ENCODE measurements at regions not wholly inside any gene's neighbourhood (a gene's known extent, or its start where the extent isn't known, plus 50 kb on each side); places are given as distances from the start of the nearest gene placed in this dataset.

GRCh38 chr13:67632590-67632989 is 402.5 kb upstream of the PCDH9 start:
- Histone ChIP-seq H3K36me3 (ENCODE audit: insufficient read depth, low read length, poor library complexity, severe bottlenecking) (no peaks in the 10 kb centered on the region), H3K9me3 (ENCODE audit: low read depth, low read length, poor library complexity, severe bottlenecking) (no peaks in the 10 kb centered on the region), H3K27ac (ENCODE audit: low read depth, low read length, poor library complexity, severe bottlenecking) (peak overlapping the region; percentile 13), H3K4me1 (ENCODE audit: insufficient read depth, low read length, poor library complexity, severe bottlenecking) (peaks cover 28% of the 10 kb centered on the region), H3K27me3 (replicated peaks; ENCODE audit: insufficient read depth, low read depth, low read length, poor library complexity) (no peaks in the 10 kb centered on the region), H3K4me3 (ENCODE audit: low read depth, low read length, poor library complexity, severe bottlenecking) (no peak overlapping the region)
- intact Hi-C loops (cut with micrococcal nuclease; ENCODE audit: unreplicated experiment), result loop anchor here (5.0 kb wide), 1 partner anchor 105 kb away; no protein-coding TSS in a partner anchor
- TF ChIP-seq CTCF (conservative IDR thresholded peaks at IDR 0.05; ENCODE audit: low read depth, low read length) (no peak), EZH2 (IDR thresholded peaks at IDR 0.05; ENCODE audit: borderline replicate concordance, low read depth, low read length, poor library complexity, severe bottlenecking) (no peak)
- POLR2A ChIA-PET (ENCODE audit: low non-redundant PET), result no interaction called here
- BruUV-seq (replicated peaks), result no TSS peak
- CTCF ChIA-PET, result no interaction called here
- peak; percentile 92 for DNase-seq (ENCODE audit: low spot score)

- TF ChIP-seq CTCF (conservative IDR thresholded peaks at IDR 0.05; ENCODE audit: low read depth, low read length), result no peak
- TF ChIP-seq EZH2 (IDR thresholded peaks at IDR 0.05; ENCODE audit: borderline replicate concordance, low read depth, low read length, poor library complexity, severe bottlenecking), result no peak
- no peaks in the 10 kb centered on the region for H3K27me3 ChIP-seq (replicated peaks; ENCODE audit: insufficient read depth, low read depth, low read length, poor library complexity)
- no peaks in the 10 kb centered on the region for H3K9me3 ChIP-seq (ENCODE audit: low read depth, low read length, poor library complexity, severe bottlenecking)
- H3K4me3 ChIP-seq (ENCODE audit: low read depth, low read length, poor library complexity, severe bottlenecking), result no peak overlapping the region
- peaks cover 20% of the 10 kb centered on the region for H3K4me1 ChIP-seq (ENCODE audit: insufficient read depth, low read length, poor library complexity, severe bottlenecking)
- DNase-seq (ENCODE audit: low spot score), result peak; percentile 22
- no TSS peak for BruUV-seq (replicated peaks)
- ChIA-PET CTCF (no interaction called here), POLR2A (ENCODE audit: low non-redundant PET) (no interaction called here)
- H3K27ac ChIP-seq (ENCODE audit: low read depth, low read length, poor library complexity, severe bottlenecking), result no peak overlapping the region
- H3K36me3 ChIP-seq (ENCODE audit: insufficient read depth, low read length, poor library complexity, severe bottlenecking), result no peaks in the 10 kb centered on the region
- intact Hi-C loops (cut with micrococcal nuclease; ENCODE audit: unreplicated experiment), result loop anchor here (5.0 kb wide), 1 partner anchor 107 kb away; no protein-coding TSS in a partner anchor
Observed at GRCh38 chr13:67630640-67631039, 400.5 kb upstream of the PCDH9 start.

GRCh38 chr13:67623630-67624029 is 393.5 kb upstream of the PCDH9 start:
- CTCF ChIA-PET, result no interaction called here
- intact Hi-C loops (cut with micrococcal nuclease; ENCODE audit: unreplicated experiment), result no loop called here
- POLR2A ChIA-PET (ENCODE audit: low non-redundant PET), result no interaction called here
- no peak for DNase-seq (ENCODE audit: low spot score)
- Histone ChIP-seq H3K27me3 (replicated peaks; ENCODE audit: insufficient read depth, low read depth, low read length, poor library complexity) (no peaks in the 10 kb centered on the region), H3K9me3 (ENCODE audit: low read depth, low read length, poor library complexity, severe bottlenecking) (no peaks in the 10 kb centered on the region), H3K36me3 (ENCODE audit: insufficient read depth, low read length, poor library complexity, severe bottlenecking) (no peaks in the 10 kb centered on the region), H3K4me1 (ENCODE audit: insufficient read depth, low read length, poor library complexity, severe bottlenecking) (peaks cover 12% of the 10 kb centered on the region), H3K27ac (ENCODE audit: low read depth, low read length, poor library complexity, severe bottlenecking) (no peak overlapping the region), H3K4me3 (ENCODE audit: low read depth, low read length, poor library complexity, severe bottlenecking) (no peak overlapping the region)
- TF ChIP-seq CTCF (conservative IDR thresholded peaks at IDR 0.05; ENCODE audit: low read depth, low read length) (no peak), EZH2 (IDR thresholded peaks at IDR 0.05; ENCODE audit: borderline replicate concordance, low read depth, low read length, poor library complexity, severe bottlenecking) (no peak)
- BruUV-seq (replicated peaks), result no TSS peak

All from A673 (cell line).